Kidney epithelial cell (primary cell): ENCODE measurements at regions not wholly inside any gene's neighbourhood (a gene's known extent, or its start where the extent isn't known, plus 50 kb on each side); places are given as distances from the start of the nearest gene placed in this dataset.

Experiments
- DNase-seq: peaks from one replicate; pipeline ENCODE4 v3.0.0-alpha.2; 2010; ENCODE audit warnings: low read depth
- H3K27me3 ChIP-seq: 2 replicates; pipeline ENCODE4 v1.6.0; 2011; ENCODE audit warnings: low read length; ENCODE audit not compliant: control insufficient read depth, insufficient read depth
- H3K36me3 ChIP-seq: 2 replicates; pipeline ENCODE4 v1.5.1; 2011; ENCODE audit warnings: low read length; ENCODE audit not compliant: control insufficient read depth, insufficient read depth
- H3K4me3 ChIP-seq: 2 replicates; pipeline ENCODE4 v1.5.1; 2011; ENCODE audit warnings: low read depth, mild to moderate bottlenecking, control low read depth, low read length
- TF ChIP-seq, protein P1 (sequence below): IDR thresholded peaks from 2 replicates; pipeline ENCODE4 v1.5.1; 2011; ENCODE audit warnings: mild to moderate bottlenecking, moderate library complexity, low read length, control low read depth, inconsistent platforms; ENCODE audit not compliant: insufficient read depth, poor library complexity, severe bottlenecking

DNA sequence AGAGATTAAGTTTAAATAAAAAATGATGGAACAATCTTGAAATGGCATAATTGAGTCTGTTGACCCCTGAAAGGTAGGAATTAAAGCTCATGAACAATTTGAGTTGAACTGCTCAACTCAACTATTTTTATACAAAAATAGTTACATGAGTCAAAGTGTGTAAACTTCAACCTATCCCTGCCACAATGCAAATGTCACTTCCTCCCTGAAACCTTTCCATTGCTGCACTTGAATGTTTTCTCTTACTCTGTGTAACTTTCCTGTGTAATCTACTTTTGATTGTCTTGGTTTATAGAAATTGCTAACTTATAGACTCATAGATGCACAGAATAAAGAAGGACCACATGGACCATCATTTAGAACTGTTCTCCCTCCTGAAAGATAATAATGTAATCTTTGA, 218.5 kb downstream of the GBA3 start:
- Histone ChIP-seq H3K27me3 (no peaks in the 10 kb centered on the region), H3K36me3 (no peaks in the 10 kb centered on the region), H3K4me3 (no peak overlapping the region)
- TF ChIP-seq, protein P1, sequence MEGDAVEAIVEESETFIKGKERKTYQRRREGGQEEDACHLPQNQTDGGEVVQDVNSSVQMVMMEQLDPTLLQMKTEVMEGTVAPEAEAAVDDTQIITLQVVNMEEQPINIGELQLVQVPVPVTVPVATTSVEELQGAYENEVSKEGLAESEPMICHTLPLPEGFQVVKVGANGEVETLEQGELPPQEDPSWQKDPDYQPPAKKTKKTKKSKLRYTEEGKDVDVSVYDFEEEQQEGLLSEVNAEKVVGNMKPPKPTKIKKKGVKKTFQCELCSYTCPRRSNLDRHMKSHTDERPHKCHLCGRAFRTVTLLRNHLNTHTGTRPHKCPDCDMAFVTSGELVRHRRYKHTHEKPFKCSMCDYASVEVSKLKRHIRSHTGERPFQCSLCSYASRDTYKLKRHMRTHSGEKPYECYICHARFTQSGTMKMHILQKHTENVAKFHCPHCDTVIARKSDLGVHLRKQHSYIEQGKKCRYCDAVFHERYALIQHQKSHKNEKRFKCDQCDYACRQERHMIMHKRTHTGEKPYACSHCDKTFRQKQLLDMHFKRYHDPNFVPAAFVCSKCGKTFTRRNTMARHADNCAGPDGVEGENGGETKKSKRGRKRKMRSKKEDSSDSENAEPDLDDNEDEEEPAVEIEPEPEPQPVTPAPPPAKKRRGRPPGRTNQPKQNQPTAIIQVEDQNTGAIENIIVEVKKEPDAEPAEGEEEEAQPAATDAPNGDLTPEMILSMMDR = no peak
- no peak for DNase-seq

GRCh38 chr4:22910200-22910599, 217.5 kb downstream of the GBA3 start:
- TF ChIP-seq, protein P1 = no peak
- Histone ChIP-seq H3K4me3 (no peak overlapping the region), H3K36me3 (no peaks in the 10 kb centered on the region), H3K27me3 (no peaks in the 10 kb centered on the region)
- DNase-seq = no peak

GRCh38 chr4:22906045-22906444, 213.3 kb downstream of the GBA3 start:
- Histone ChIP-seq H3K36me3 (no peaks in the 10 kb centered on the region), H3K27me3 (no peaks in the 10 kb centered on the region), H3K4me3 (no peak overlapping the region)
- no peak for DNase-seq
- TF ChIP-seq, protein P1 = no peak

DNA sequence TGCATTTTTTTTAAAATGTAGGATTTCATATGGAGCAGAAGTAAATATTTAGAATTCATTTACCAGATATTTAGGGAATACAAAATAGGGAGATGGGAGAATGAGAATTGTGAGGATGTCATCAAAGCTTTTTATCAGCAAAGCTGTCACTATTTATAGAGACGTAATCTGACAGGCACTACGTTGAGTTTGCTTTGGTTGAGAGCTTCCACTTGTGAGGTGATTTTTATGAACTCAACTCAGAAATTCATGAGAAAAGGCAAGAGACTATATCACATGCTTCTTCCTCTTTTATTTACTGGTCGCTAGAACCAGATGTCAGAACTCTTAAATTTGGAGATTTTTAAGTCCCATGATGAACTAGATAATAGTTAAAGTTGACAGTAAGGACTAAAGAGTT, 211.2 kb downstream of the GBA3 start:
- Histone ChIP-seq H3K36me3 (no peaks in the 10 kb centered on the region), H3K27me3 (no peaks in the 10 kb centered on the region), H3K4me3 (no peak overlapping the region)
- no peak for DNase-seq
- TF ChIP-seq, protein P1 = no peak

GRCh38 chr4:22901631-22902030, 208.9 kb downstream of the GBA3 start:
- no peaks in the 10 kb centered on the region for H3K36me3 ChIP-seq
- H3K4me3 ChIP-seq = no peak overlapping the region
- DNase-seq = no peak
- no peaks in the 10 kb centered on the region for H3K27me3 ChIP-seq
- TF ChIP-seq, protein P1 = no peak

- TF ChIP-seq, protein P1 = no peak
- no peaks in the 10 kb centered on the region for H3K27me3 ChIP-seq
- DNase-seq = no peak
- no peak overlapping the region for H3K4me3 ChIP-seq
- no peaks in the 10 kb centered on the region for H3K36me3 ChIP-seq
Measured at GRCh38 chr4:22900876-22901275, 208.1 kb downstream of the GBA3 start.
